NCI-H2196 treated with DMSO at 0.1 percent for 48 hours (cell line): ENCODE measurements at regions not wholly inside any gene's neighbourhood (a gene's known extent, or its start where the extent isn't known, plus 50 kb on each side); places are given as distances from the start of the nearest gene placed in this dataset.

Source experiments
- DNase-seq: peaks from one replicate; lab custom pipeline; 2025; ENCODE audit not compliant: unreplicated experiment; lab: John Stamatoyannopoulos, UW

DNA sequence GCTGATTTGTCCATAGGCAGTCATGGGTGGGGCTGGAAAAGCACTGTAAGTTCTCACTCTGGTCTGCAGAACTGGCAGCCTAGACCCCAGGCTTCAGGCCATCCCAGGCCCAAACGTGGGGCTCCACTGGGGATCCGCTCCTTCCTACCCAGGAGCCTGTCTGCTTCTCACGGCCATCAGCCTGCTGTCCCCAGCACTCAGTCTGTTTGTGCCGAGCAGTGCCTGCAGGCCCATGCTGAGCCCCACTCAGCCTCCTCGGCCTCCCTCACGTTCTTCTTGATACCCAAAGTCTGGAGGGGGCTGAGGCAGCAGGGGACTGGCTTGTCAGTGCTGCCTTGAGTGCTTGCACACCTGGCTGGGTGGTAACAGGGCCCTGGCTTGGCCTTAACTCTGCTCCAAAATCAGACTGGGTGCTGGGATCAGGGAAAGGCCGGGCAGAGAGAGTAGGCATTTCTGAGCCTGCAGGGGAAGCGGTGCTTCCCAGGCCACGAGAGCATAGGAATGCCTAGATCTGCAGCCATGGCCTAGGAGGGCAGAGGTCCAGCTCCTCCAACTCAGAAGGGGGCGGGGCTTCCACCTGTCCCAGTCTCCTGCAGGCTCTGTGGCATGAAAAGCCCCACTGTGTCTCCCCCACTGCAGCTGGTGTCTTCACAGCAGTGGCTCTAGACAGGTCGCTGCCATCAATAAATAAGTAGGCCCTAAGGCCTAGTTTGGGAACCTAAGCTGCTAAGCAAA lies 772.4 kb upstream of the FBXO33 start:
- DNase-seq, result no peak

GRCh38 chr14:40199101-40199500 lies 766.9 kb upstream of the FBXO33 start:
- DNase-seq, result no peak

- no peak for DNase-seq
Observed at GRCh38 chr14:40197344-40197743, 765.1 kb upstream of the FBXO33 start.

DNA sequence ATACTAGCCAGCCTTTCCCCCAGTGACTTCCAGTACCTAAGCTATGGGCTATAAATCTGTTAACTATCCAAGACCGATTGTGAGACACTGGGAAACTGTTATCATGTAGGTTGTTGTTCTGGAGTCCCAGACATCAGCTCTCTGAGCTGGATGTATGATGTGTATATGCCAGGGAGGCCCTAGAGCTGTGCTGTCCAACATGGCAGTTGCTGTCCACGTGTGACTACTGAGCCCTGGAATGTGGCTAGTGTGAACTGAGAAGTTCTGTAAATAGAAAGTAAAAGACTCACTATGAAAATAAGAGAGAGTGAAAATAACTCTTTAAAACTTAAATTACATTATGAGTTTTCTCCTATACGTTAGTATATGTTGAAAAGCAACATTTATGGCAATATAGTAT lies 755.8 kb upstream of the FBXO33 start:
- DNase-seq, result no peak

DNA sequence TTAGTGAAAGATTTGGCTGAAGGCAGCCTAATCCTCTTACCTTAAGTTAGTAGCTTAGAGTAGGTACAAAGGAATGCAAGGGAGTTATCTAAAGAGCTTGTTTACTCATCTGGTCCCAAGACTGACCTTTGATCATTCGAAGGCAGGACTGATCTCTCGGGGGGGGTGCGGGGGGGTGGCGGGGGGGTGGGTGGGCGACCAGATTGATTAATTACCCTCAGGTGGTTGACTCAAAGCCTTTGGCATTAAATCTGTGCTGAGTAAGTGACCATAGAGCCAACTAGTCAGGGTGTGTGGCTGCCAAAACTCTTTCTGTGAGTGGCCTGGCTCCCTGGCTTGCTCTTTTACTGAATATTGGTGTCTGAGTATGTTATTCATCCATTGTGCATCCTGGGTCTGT lies 731.9 kb upstream of the FBXO33 start:
- no peak for DNase-seq

DNA sequence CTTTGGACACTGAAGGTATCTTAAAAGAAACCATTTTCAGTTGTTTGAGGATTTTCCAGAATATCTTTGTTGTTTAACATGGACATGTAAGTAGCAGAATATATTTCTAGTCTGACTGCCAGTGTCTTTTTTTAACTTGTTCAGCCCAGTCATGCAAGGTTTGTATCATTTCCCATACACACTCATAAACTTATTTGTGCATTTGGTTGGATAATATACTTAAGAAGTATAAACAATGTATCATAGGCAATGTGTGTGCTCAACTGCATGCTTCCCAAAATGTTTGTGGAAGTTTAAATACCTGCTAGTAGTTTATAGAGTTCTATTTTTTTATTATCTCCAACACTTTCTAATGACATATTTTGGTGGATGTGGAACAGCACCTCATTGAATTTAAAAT lies 707.4 kb upstream of the FBXO33 start:
- no peak for DNase-seq

DNA sequence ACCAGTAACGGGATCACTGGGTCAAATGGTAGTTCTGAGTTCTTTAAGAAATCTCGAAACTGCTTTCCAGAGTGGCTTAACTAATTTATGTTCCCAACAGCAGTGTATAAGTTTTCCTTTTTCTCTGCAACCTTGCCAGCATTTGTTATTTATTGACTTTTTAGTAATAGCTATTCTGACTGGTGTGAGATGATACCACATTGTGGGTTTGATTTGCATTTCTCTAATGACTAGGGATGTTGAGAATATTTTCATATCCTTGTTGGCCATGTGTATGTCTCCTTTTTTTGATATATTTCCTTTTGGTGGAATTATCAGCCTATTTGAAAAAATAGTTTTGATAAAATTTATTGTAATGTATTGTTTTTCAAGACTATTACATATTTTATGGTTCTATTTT lies 701.2 kb upstream of the FBXO33 start:
- no peak for DNase-seq

- DNase-seq, result no peak
Observed at GRCh38 chr14:40129159-40129558, 696.9 kb upstream of the FBXO33 start.

GRCh38 chr14:40123816-40124215 lies 691.6 kb upstream of the FBXO33 start:
- DNase-seq, result no peak

- DNase-seq, result no peak
Observed at GRCh38 chr14:40122968-40123648, 690.9 kb upstream of the FBXO33 start.

- no peak for DNase-seq
Observed at GRCh38 chr14:40119765-40120164, 687.5 kb upstream of the FBXO33 start.

DNA sequence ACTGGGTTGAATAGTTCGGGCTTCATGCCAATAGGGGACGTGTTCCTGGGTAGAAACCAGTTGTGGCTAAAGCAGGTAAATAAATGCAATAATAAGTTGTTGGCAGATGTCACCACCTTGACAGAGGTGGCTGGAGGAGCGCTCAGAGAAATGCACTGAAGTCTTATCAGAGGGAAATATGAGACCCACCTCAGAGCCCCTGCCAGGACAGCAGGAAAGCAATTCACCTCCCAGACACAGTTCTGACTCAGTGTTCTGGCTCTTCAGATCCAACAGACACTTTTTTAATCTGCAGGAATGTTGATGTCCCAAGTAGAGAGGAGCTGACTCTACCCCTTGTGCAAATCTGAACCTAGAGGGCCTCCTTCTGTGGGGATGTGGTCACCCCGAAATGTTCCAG lies 687.1 kb upstream of the FBXO33 start:
- no peak for DNase-seq

- no peak for DNase-seq
Observed at GRCh38 chr14:40115583-40115982, 683.4 kb upstream of the FBXO33 start.

DNA sequence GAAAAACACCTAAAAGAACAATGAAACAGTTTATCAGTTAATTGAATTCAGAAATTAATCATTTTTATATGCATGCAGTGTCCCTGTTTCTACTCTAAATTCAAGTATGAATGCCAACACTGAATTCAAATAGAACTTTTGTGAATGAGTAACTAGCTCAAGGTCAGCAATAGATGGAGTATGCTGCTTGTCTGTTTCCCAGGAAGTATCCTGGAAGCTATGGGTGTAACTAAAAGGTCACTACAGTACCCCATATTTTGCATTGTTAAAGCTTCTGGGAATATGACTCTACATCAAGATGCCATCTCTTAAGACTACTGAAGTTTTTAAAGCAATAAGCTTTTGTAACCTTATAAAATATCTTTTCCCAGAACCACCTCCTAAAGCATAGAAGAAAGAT lies 681.4 kb upstream of the FBXO33 start:
- no peak for DNase-seq

DNA sequence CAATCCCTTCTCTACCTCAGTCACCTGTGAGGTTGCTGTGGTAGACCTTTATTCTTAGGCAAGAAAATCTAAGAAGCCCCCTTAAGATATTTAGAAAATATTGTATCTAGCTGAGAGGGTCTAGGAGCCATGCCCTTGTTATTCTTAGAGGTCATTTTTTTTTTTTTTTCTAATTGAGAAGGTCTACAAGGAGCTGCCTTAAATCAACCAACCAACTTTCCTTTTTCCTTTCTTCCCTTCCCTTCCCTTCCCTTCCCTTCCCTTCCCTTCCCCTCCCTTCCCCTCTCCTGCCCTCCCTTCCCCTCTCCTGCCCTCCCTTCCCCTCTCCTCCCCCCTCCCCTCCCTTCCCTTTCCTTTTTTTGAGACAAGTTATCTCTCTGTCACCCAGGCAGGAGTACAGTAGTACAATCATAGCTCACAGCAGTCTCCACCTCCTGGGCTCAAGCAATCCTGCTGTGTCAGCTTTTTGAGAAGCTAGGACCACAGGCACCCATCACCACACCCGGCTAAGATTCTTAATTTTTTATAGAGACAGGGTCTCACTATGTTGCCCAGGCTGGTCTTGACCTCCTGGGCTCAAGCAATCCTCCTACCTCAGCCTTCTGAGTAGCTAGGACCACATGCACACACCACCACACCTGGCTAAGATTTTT lies 668.4 kb upstream of the FBXO33 start:
- no peak for DNase-seq

DNA sequence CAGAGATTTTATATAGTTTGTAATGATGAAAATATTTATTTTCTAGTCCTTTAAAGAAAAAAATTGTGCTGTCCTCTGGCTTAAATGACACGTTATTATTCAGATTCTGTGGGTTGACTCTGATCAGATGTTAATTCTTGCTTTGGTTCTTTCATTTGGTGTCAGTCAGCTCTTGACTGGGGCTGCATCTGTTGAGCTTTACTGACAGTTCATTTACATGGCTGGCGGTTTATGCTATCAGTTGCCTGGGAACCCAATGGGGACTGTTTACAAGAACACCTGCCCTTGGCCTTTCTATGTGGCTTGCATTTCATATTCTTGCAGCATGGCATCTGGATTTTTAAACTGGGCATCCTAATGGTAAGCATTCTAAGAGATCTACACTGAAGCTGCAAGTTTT lies 667.1 kb upstream of the FBXO33 start:
- no peak for DNase-seq

- no peak for DNase-seq
Observed at GRCh38 chr14:40098468-40098867, 666.2 kb upstream of the FBXO33 start.

GRCh38 chr14:40096968-40097367 lies 664.7 kb upstream of the FBXO33 start:
- no peak for DNase-seq

DNA sequence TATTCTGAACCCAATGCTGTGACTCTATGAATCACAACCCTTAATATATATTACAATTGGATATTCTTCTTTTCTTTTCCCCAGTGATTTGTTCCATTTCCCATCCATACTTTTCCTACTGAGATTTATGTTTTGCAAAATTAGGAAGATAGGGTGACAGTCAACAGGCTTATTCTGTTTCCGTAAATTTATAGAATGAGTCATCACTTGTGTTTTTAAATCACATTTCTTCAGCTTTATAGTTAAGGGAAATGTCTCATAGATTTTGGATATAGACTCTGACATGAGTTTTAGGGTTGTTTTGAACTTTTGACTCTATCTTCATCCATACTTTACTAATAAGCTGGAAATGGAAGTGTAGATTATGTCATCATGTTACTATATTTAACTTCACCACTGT lies 661.6 kb upstream of the FBXO33 start:
- DNase-seq, result no peak

DNA sequence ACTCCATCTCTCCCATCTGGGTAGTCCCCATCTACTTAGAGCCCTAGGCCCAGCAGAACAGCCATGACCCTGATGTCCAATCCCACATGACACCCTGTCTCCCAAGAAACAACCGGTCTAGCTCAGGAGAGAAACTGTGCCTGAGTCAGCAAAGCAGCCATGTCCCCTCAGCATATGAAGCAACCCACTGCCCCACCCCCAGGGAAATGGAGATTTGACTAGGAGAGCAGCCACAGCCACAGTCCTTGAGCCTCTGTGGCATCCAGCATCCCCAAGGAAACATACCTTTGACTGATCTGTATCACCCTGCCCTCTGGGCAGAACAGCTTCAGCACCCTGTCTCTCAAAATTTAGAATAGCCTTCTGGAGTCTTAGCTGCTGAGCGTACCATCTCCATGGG lies 641.9 kb upstream of the FBXO33 start:
- no peak for DNase-seq

- no peak for DNase-seq
Observed at GRCh38 chr14:40072175-40072574, 639.9 kb upstream of the FBXO33 start.
